Panc1 (cell line): ENCODE measurements at regions not wholly inside any gene's neighbourhood (a gene's known extent, or its start where the extent isn't known, plus 50 kb on each side); places are given as distances from the start of the nearest gene placed in this dataset.

ENCODE experiments used
- ATAC-seq: fragments of 200-7000 bp; cut with Tn5 transposase; 2 replicates; pipeline ENCODE4 v1.9.1; 2020; ENCODE audit warnings: mild to moderate bottlenecking, moderate library complexity
- BruUV-seq: library from RNA; stranded (reverse); fragments of 400-500 nt; replicated peaks from 2 replicates; lab custom pipeline; 2021; lab: Mats Ljungman, UMichigan
- CTCF ChIA-PET: fragments of 300-600 bp; sonication (Branson Sonifier 250); formaldehyde crosslinking; loops from one replicate; lab custom pipeline; 2022; ENCODE audit warnings: antibody characterized with exemption; lab: Charles Lee
- POLR2A ChIA-PET: fragments of 300-600 bp; sonication (Branson Sonifier 250); formaldehyde crosslinking; loops from one replicate; lab custom pipeline; 2022; ENCODE audit warnings: antibody characterized with exemption; lab: Charles Lee
- DNase-seq: peaks from one replicate; pipeline ENCODE4 v3.0.0-alpha.2; 2010; ENCODE audit warnings: low read depth, low spot score
- H3K27ac ChIP-seq: 2 replicates; pipeline ENCODE4 v1.5.1; 2011; ENCODE audit warnings: mild to moderate bottlenecking, low read length, inconsistent platforms
- H3K27me3 ChIP-seq: fragments of 200-500 bp; sonication (Bioruptor generic); 2 replicates; pipeline ENCODE4 v1.6.0; 2014; ENCODE audit warnings: low read length, inconsistent platforms; ENCODE audit not compliant: control insufficient read depth, insufficient read depth
- H3K36me3 ChIP-seq: fragments of 200-500 bp; sonication (Bioruptor generic); 2 replicates; pipeline ENCODE4 v1.5.1; 2014; ENCODE audit warnings: inconsistent platforms, mild to moderate bottlenecking, low read length, moderate library complexity; ENCODE audit not compliant: control insufficient read depth, insufficient read depth
- H3K4me1 ChIP-seq: 2 replicates; pipeline ENCODE4 v1.5.1; 2011; ENCODE audit warnings: inconsistent platforms, mild to moderate bottlenecking, low read length, moderate library complexity; ENCODE audit not compliant: control insufficient read depth, insufficient read depth
- H3K4me3 ChIP-seq, 2 experiments: 2 replicates each; pipeline ENCODE4 v1.5.1; 2011 to 2012; ENCODE audit warnings: low read depth in 2 of 2, low read length in 2 of 2, mild to moderate bottlenecking in 2 of 2, inconsistent platforms in 1 of 2, moderate library complexity in 1 of 2
- H3K9me3 ChIP-seq: fragments of 200-500 bp; sonication (Bioruptor generic); 2 replicates; pipeline ENCODE4 v1.5.1; 2014; ENCODE audit warnings: low read depth, mild to moderate bottlenecking, inconsistent platforms, low read length, moderate library complexity; ENCODE audit not compliant: control insufficient read depth, insufficient read depth
- CTCF ChIP-seq: fragments of 450-650 bp; IDR thresholded peaks from 2 replicates; pipeline ENCODE4 v1.5.1; 2017; ENCODE audit warnings: mild to moderate bottlenecking
- POLR2AphosphoS5 ChIP-seq: IDR thresholded peaks from 2 replicates; pipeline ENCODE4 v1.6.1; 2012; ENCODE audit warnings: mild to moderate bottlenecking, low read depth, low read length, moderate library complexity
- SIN3A ChIP-seq: IDR thresholded peaks from 2 replicates; pipeline ENCODE4 v1.6.1; 2012; ENCODE audit warnings: low read depth, mild to moderate bottlenecking, low read length, moderate library complexity, borderline replicate concordance; ENCODE audit not compliant: insufficient read depth
- TCF7L2 ChIP-seq: IDR thresholded peaks from 2 replicates; pipeline ENCODE4 v1.6.1; 2011; ENCODE audit warnings: mild to moderate bottlenecking, low read depth, low read length, inconsistent platforms
- in situ Hi-C: cut with HindIII; loops from 2 replicates; pipeline ENCODE4 v1.10.0; 2016; ENCODE audit warnings: low sequenced_read_pairs, low pct_unique_long_range_greater_than_20kb
- intact Hi-C: fragments of 100-400 bp; cut with micrococcal nuclease; formaldehyde crosslinking; loops from one replicate; pipeline ENCODE4 v1.10.0; 2022; ENCODE audit not compliant: unreplicated experiment
- TF ChIP-seq, protein P1 (sequence below), 2 experiments: IDR thresholded peaks; 2 replicates each; pipeline ENCODE4 v1.6.1; 2011 to 2012; ENCODE audit warnings: low read depth in 2 of 2, control low read depth in 1 of 2, low read length in 1 of 2, mild to moderate bottlenecking in 1 of 2, moderate library complexity in 1 of 2; ENCODE audit not compliant: insufficient read depth in 1 of 2

DNA sequence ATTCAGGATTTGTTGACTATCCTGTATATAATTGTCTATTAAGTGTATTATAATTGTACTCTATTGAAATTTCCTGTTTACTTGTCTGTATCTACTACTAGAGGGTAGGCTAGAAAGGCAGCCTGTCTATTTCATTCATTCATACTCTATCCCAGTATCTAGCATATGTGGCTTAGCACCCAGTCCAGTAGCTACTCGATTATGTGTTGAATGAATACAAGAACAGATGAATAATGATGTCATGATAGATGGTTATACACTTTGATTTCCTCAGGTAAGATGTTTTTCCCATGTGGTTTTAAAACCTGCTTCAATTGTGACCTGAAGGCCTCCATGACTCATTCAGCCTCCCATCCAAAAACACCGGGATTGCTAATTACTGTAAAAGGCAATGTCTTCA is 68.0 kb downstream of the IL21 start:
- intact Hi-C loops = no loop called here
- in situ Hi-C loops = no loop called here
- ChIA-PET CTCF (interaction anchor here (1.1 kb wide), 1 partner anchor 26 kb away, joined by 3 read pairs; no protein-coding TSS in a partner anchor), POLR2A (no interaction called here)
- ATAC-seq (no peak), DNase-seq (no peak)
- H3K27ac ChIP-seq = no peak overlapping the region
- H3K4me1 ChIP-seq = no peaks in the 10 kb centered on the region
- no peaks in the 10 kb centered on the region for H3K9me3 ChIP-seq
- BruUV-seq = no TSS peak
- H3K4me3 ChIP-seq = no peak overlapping the region
- H3K27me3 ChIP-seq = 0 out of 2 replicates have a peak, but pooled peaks cover 2% of the 10 kb centered on the region
- H3K36me3 ChIP-seq = no peaks in the 10 kb centered on the region
- no peak for TF ChIP-seq SIN3A
- no peak for TF ChIP-seq POLR2AphosphoS5
- no peak for TF ChIP-seq TCF7L2
- no peak for TF ChIP-seq CTCF
- TF ChIP-seq, protein P1, sequence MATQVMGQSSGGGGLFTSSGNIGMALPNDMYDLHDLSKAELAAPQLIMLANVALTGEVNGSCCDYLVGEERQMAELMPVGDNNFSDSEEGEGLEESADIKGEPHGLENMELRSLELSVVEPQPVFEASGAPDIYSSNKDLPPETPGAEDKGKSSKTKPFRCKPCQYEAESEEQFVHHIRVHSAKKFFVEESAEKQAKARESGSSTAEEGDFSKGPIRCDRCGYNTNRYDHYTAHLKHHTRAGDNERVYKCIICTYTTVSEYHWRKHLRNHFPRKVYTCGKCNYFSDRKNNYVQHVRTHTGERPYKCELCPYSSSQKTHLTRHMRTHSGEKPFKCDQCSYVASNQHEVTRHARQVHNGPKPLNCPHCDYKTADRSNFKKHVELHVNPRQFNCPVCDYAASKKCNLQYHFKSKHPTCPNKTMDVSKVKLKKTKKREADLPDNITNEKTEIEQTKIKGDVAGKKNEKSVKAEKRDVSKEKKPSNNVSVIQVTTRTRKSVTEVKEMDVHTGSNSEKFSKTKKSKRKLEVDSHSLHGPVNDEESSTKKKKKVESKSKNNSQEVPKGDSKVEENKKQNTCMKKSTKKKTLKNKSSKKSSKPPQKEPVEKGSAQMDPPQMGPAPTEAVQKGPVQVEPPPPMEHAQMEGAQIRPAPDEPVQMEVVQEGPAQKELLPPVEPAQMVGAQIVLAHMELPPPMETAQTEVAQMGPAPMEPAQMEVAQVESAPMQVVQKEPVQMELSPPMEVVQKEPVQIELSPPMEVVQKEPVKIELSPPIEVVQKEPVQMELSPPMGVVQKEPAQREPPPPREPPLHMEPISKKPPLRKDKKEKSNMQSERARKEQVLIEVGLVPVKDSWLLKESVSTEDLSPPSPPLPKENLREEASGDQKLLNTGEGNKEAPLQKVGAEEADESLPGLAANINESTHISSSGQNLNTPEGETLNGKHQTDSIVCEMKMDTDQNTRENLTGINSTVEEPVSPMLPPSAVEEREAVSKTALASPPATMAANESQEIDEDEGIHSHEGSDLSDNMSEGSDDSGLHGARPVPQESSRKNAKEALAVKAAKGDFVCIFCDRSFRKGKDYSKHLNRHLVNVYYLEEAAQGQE (IDR thresholded peaks at IDR 0.05; ENCODE audit: insufficient read depth in 1 of 2, low read depth in 2 of 2, low read length in 1 of 2) = no peak

GRCh38 chr4:122548886-122549630 is 71.8 kb downstream of the IL21 start:
- CTCF ChIA-PET = no interaction called here
- Histone ChIP-seq H3K27me3 (0 out of 2 replicates have a peak, but pooled peaks cover 2% of the 10 kb centered on the region), H3K27ac (no peak overlapping the region), H3K9me3 (no peaks in the 10 kb centered on the region), H3K4me3 (no peak overlapping the region), H3K36me3 (no peaks in the 10 kb centered on the region), H3K4me1 (no peaks in the 10 kb centered on the region)
- in situ Hi-C loops (no loop called here), intact Hi-C loops (no loop called here)
- POLR2A ChIA-PET = no interaction called here
- ATAC-seq (no peak), DNase-seq (no peak)
- TF ChIP-seq POLR2AphosphoS5 (no peak), CTCF (no peak), TCF7L2 (no peak), SIN3A (no peak)
- TF ChIP-seq, protein P1 (IDR thresholded peaks at IDR 0.05; ENCODE audit: insufficient read depth in 1 of 2, low read depth in 2 of 2, low read length in 1 of 2) = no peak
- no TSS peak for BruUV-seq
